Upper lobe of left lung (tissue), 6 donors: ENCODE measurements at regions not wholly inside any gene's neighbourhood (a gene's known extent, or its start where the extent isn't known, plus 50 kb on each side); places are given as distances from the start of the nearest gene placed in this dataset.

ENCODE experiments used
- ATAC-seq, 2 donors: fragments of 200-7000 bp; cut with Tn5 transposase; one replicate each; pipeline ENCODE4 v1.9.1; 2022; ENCODE audit warnings: mild to moderate bottlenecking in 2 of 2, moderate library complexity in 2 of 2; ENCODE audit not compliant: low FRiP score in 2 of 2
- DNase-seq, 2 donors: peaks; one replicate each; pipeline ENCODE4 v3.0.0-alpha.2; 2019 to 2020
- H3K27ac ChIP-seq, 4 donors: fragments of 200-600 bp; sonication (generic); one replicate each; pipeline ENCODE4 v1.5.1; 2016 to 2019
- H3K27me3 ChIP-seq, 4 donors: fragments of 200-600 bp; sonication (generic); one replicate each; pipeline ENCODE4 v1.5.1; 2017 to 2019
- H3K36me3 ChIP-seq, 4 donors: fragments of 200-600 bp; sonication (generic); one replicate each; pipeline ENCODE4 v1.5.1; 2016 to 2019
- H3K4me1 ChIP-seq, 4 donors: fragments of 200-600 bp; sonication (generic); one replicate each; pipeline ENCODE4 v1.5.1; 2018 to 2019
- H3K4me3 ChIP-seq, 4 donors: fragments of 200-600 bp; sonication (generic); one replicate each; pipeline ENCODE4 v1.5.1; 2017 to 2019; ENCODE audit warnings: mild to moderate bottlenecking in 2 of 4, moderate library complexity in 1 of 4
- H3K9me3 ChIP-seq, 4 donors: fragments of 200-600 bp; sonication (generic); one replicate each; pipeline ENCODE4 v1.5.1; 2018 to 2019
- CTCF ChIP-seq, 6 experiments: fragments of 450-650 bp in 4 of 6; fragments of 200-600 bp in 2 of 6; sonication (generic) in 2 of 6; IDR thresholded peaks; one replicate each; pipeline ENCODE4 v1.5.1; 2016 to 2019; ENCODE audit warnings: antibody characterized with exemption in 6 of 6
- EP300 ChIP-seq, 4 donors: sonication (generic); formaldehyde crosslinking; IDR thresholded peaks; one replicate each; pipeline ENCODE4 v1.5.1; 2017; ENCODE audit warnings: antibody characterized with exemption in 4 of 4, control low read depth in 2 of 4
- POLR2A ChIP-seq, 4 donors: fragments of 450-650 bp; IDR thresholded peaks; one replicate each; pipeline ENCODE4 v1.5.1; 2016 to 2017; ENCODE audit warnings: antibody characterized with exemption in 4 of 4, mild to moderate bottlenecking in 2 of 4
- POLR2AphosphoS5 ChIP-seq, 2 donors: sonication (generic); formaldehyde crosslinking; IDR thresholded peaks; one replicate each; pipeline ENCODE4 v1.5.1; 2017; ENCODE audit warnings: antibody characterized with exemption in 2 of 2
- WGBS, 2 donors: methylation state at CpG; one replicate each; pipeline ENCODE4 v1.1.5; 2017 to 2018; 5-methylcytosine and 5-hydroxymethylcytosine counted together
- donor health status: DM: no; HTN: no; CAD: no; lungs with moderate emphysema.
- donor health status: DM: no; HTN: yes; CAD: no; lungs with severe emphysema.

- Histone ChIP-seq H3K4me3 (no peak overlapping the region), H3K9me3 (no peaks in the 10 kb centered on the region), H3K36me3 (no peaks in the 10 kb centered on the region), H3K27ac (no peak overlapping the region), H3K4me1 (no peaks in the 10 kb centered on the region), H3K27me3 (no peaks in the 10 kb centered on the region)
- 61 to 75% methylated on average over 3 of the region's 3 CpGs for WGBS, 2 donors
- TF ChIP-seq POLR2A (IDR thresholded peaks at IDR 0.05) (no peak), CTCF (IDR thresholded peaks at IDR 0.05) (no peak), EP300 (IDR thresholded peaks at IDR 0.05) (no peak), POLR2AphosphoS5 (IDR thresholded peaks at IDR 0.05) (no peak)
- no peak for DNase-seq
- ATAC-seq: no peak
Measured at GRCh38 chr2:221655300-221655699, 83.2 kb upstream of the EPHA4 start.

GRCh38 chr2:221653182-221653581 lies 81.1 kb upstream of the EPHA4 start:
- no peak for ATAC-seq
- WGBS, 2 donors: 58 to 71% methylated on average over 1 of the region's 1 CpG

GRCh38 chr2:221649051-221649775 lies 77.1 kb upstream of the EPHA4 start:
- Histone ChIP-seq H3K9me3 (no peaks in the 10 kb centered on the region), H3K27me3 (no peaks in the 10 kb centered on the region), H3K36me3 (no peaks in the 10 kb centered on the region), H3K4me1 (no peaks in the 10 kb centered on the region), H3K4me3 (no peak overlapping the region), H3K27ac (no peak overlapping the region)
- no peak for DNase-seq
- no peak for TF ChIP-seq POLR2A (IDR thresholded peaks at IDR 0.05)
- TF ChIP-seq POLR2AphosphoS5 (IDR thresholded peaks at IDR 0.05): no peak
- TF ChIP-seq CTCF (IDR thresholded peaks at IDR 0.05): no peak
- no peak for TF ChIP-seq EP300 (IDR thresholded peaks at IDR 0.05)
- WGBS, 2 donors: 86 to 91% methylated on average over 5 of the region's 5 CpGs
- ATAC-seq: no peak

More at GRCh38 chr2:221653182-221653581, 81.1 kb upstream of the EPHA4 start:
- Histone ChIP-seq H3K4me3 (no peak overlapping the region), H3K36me3 (no peaks in the 10 kb centered on the region), H3K27ac (no peak overlapping the region), H3K9me3 (no peaks in the 10 kb centered on the region), H3K4me1 (no peaks in the 10 kb centered on the region), H3K27me3 (no peaks in the 10 kb centered on the region)
- no peak for TF ChIP-seq POLR2A (IDR thresholded peaks at IDR 0.05)
- TF ChIP-seq POLR2AphosphoS5 (IDR thresholded peaks at IDR 0.05): no peak
- TF ChIP-seq CTCF (IDR thresholded peaks at IDR 0.05): no peak
- TF ChIP-seq EP300 (IDR thresholded peaks at IDR 0.05): no peak
- DNase-seq: no peak

- Histone ChIP-seq H3K36me3 (no peaks in the 10 kb centered on the region), H3K9me3 (no peaks in the 10 kb centered on the region), H3K27me3 (no peaks in the 10 kb centered on the region), H3K27ac (no peak overlapping the region), H3K4me3 (no peak overlapping the region), H3K4me1 (no peaks in the 10 kb centered on the region)
- DNase-seq (no peak), ATAC-seq (no peak)
- 91% methylated on average over 3 of the region's 3 CpGs for WGBS, 2 donors
- TF ChIP-seq POLR2A (IDR thresholded peaks at IDR 0.05): no peak
- TF ChIP-seq POLR2AphosphoS5 (IDR thresholded peaks at IDR 0.05): no peak
- no peak for TF ChIP-seq CTCF (IDR thresholded peaks at IDR 0.05)
- no peak for TF ChIP-seq EP300 (IDR thresholded peaks at IDR 0.05)
Measured at GRCh38 chr2:221642447-221642846, 70.3 kb upstream of the EPHA4 start.
